Tongue (tissue), 1 donor: ENCODE measurements at regions not wholly inside any gene's neighbourhood (a gene's known extent, or its start where the extent isn't known, plus 50 kb on each side); places are given as distances from the start of the nearest gene placed in this dataset.

Experiments
- DNase-seq: peaks from one replicate; pipeline ENCODE4 v3.0.0-alpha.2; 2015

DNA sequence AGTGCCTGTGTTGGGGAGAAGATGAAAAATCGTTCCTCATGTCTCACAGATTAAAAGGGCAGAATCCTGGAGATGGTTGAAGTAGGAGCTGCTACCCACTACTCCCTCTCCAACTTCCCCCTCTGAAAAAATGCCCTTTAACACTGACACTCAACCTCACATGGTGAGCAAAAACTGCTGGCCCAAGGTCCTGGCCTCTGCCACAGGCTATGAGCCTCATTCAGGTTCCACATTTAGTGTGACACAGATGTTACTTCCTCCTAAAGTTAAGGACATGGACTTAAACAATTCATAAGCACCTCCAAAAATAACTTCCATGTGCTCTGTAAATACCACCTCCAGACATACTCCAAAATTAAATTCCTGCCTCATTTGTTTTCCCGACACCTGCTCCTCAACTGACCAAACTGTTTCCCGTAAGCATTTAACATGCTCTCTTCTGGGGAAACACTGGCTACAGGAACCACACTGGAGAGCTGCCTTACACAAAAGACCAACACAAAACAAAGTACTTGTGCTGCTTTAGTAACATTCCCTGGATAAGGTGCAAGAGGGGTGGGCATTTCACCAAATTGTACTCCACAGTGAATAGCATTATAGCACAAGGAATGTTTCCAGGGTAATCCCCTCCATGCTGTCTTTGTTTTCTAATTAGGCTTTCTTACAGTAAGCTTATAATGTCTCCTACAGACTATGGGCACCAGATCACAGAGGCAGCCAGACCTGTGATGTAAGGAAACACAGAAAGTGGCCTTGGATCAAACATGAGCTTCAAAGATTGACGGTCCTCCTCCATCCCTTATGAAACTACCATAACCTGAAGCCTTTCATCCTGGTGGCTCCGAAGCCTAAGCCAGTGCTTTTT lies 57.0 kb downstream of the PHLDA1 start:
- DNase-seq, result peak; percentile 46

GRCh38 chr12:75971253-75971652 lies 60.3 kb downstream of the PHLDA1 start:
- no peak for DNase-seq

DNA sequence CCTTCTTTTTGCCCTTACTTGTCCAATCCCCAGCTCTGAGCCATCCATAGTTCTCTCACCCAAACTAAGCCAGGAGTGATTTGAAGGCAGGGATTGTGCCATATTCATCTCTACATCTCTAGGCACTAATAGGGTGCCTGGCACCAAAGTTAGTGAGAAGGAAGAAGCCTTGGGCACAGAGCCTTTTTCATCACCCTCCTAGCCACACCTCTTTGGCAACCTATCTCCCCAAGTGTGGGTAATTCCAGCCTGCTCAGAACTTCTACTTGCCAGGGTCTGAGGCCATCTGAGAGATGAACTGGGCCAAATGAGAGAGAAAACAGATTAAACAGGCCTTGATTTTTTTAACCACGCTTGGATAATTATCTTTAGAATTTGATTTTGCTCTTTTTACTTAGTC lies 61.3 kb downstream of the PHLDA1 start:
- no peak for DNase-seq

- no peak for DNase-seq
Measured at GRCh38 chr12:75969768-75970167, 61.8 kb downstream of the PHLDA1 start.

DNA sequence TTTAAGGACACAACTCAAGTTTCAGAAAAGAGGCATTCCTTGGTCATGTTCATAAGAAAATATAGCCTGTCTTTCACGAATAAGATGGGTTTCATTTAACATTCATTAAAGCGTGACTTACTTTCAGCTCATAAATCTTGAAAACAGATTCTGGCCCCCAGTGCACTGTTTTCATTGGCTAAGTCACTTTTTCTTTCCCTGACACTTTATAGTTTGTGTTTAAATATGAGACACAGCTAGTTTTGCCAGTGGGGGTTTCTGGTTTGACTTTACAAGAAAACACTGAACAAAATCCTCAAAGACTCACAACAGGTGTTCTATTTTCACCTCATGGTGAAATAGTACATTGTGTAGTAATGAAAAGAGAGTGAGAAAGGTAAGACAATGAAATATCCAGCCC lies 65.9 kb downstream of the PHLDA1 start:
- DNase-seq, result no peak

- DNase-seq, result no peak
Measured at GRCh38 chr12:75964150-75964549, 67.4 kb downstream of the PHLDA1 start.

DNA sequence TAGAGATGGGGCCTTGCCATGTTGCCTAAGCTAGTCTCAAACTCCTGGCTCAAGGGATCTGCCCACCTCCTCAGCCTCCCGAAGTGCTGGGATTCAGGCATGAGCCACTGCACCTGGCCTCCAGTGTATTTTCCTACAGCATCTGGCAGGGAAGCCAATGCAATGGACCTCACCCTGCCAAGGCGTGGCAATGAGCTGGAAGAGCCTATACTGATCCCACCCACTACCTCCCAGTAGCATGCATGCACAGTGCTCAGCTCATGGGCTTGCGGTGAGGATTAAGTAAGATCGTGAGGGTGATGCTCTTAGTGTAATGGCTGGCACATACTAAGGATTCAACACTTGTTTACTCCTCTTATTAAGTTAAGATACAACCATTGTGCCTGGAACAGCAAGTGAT lies 69.7 kb downstream of the PHLDA1 start:
- DNase-seq, result no peak

- DNase-seq, result no peak
Measured at GRCh38 chr12:75960954-75961661, 70.5 kb downstream of the PHLDA1 start.

DNA sequence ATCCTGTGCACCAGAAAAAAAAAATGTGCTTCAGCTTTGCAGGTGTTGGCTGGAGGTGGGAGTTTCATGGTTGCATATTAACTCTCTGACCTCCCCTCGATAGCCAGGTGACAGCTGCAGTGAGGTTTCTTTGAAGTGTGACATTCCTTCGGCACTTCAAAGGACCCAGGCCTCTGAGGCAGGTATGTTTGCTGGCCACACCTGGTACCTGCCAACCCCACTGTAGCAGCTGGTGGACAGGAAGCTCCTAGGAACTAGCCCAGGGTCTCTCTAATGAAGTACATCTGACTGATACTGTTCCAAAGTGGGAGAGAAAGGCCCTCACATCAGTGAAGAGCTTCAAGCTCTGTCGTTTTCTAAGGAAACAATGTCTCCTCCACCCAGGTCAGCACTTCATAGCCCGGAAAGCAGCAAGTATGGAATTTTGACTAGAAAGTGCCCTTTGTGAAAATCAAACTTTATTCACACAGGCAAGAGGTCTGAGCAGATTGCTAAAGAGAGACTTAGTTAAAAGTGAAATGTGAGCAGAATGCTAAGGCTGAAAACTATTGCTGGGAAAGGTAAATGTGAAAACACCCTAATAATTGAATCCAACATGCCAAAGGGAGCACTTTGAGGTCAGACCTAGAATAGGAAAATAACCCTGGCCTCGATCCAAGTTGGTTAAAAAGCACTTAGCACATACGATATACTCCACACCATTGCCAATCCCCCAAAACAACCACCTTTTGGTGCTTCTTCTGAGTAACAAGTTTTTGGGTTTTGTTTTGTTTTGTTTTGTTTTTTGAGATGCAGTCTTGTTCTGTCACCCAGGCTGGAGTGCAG lies 71.3 kb downstream of the PHLDA1 start:
- no peak for DNase-seq

DNA sequence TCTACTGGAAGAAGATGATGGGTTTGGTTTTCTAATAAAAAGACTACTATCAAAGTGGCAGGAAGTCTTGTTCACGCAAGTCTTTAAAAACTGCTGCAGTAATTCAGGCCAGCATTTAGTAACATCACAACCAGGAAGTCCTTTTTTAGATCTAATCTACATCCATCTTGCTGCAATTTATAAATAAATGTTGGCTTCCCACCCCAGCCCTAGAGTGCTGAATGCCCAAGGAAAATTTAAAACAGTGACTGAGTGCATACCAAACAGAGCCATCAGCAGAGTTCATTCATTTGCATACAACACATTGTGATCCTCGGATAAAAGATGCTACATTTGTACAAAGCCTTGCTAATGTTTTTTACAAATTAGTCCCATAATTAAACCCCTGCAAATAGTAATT lies 72.1 kb downstream of the PHLDA1 start:
- no peak for DNase-seq

GRCh38 chr12:75959060-75959459 lies 72.5 kb downstream of the PHLDA1 start:
- DNase-seq, result no peak

- no peak for DNase-seq
Measured at GRCh38 chr12:75955251-75955650, 76.3 kb downstream of the PHLDA1 start.

GRCh38 chr12:75954749-75955148 lies 76.8 kb downstream of the PHLDA1 start:
- no peak for DNase-seq

DNA sequence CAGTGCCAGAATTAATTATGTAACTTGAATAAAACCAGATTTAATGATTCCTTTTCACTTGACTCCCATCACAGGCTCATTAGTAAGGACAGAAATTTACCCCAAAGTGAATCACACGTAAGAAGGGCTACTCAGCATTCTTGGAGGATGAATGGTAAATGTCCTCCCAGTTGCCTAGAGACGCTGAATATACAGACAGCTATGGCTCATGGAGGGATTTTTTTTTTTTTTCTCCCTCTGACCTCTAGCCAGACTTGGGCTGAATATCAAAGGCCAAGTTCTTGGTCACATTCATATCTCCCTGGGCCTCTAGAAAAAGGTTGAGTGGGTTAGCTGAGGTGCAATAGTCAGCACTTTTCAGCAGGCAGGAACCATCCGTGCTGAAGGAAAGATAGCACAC lies 77.5 kb downstream of the PHLDA1 start:
- DNase-seq, result no peak

GRCh38 chr12:75953312-75953906 lies 78.2 kb downstream of the PHLDA1 start:
- peak; percentile 11 for DNase-seq

GRCh38 chr12:75951399-75952278 lies 79.9 kb downstream of the PHLDA1 start:
- no peak for DNase-seq

GRCh38 chr12:75947156-75947723 lies 84.3 kb downstream of the PHLDA1 start:
- DNase-seq, result no peak

DNA sequence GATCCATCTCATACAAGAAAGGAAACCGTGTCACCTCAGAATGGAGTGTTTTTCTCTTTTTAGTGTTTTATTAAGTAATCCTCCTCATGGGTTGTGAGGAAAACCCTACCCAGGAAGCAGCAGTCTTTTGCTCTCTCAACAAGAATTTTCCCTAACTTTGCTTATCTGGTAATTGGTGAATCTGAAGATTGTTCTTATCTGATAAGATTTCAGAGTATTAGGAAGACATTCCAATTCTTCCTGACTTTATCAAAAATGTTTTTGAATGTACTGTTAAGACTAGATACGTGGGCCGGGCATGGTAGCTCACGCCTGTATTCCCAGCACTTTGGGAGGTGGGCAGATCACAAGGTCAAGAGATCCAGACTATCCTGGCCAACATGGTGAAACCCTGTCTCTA lies 86.0 kb downstream of the PHLDA1 start:
- no peak for DNase-seq

GRCh38 chr12:75944905-75945432 lies 86.6 kb downstream of the PHLDA1 start:
- no peak for DNase-seq

- peak; percentile 17 for DNase-seq
Measured at GRCh38 chr12:75944097-75944904, 87.3 kb downstream of the PHLDA1 start.
